ENCODE measurements at regions not wholly inside any gene's neighbourhood (a gene's known extent, or its start where the extent isn't known, plus 50 kb on each side); places are given as distances from the start of the nearest gene placed in this dataset.

DNA sequence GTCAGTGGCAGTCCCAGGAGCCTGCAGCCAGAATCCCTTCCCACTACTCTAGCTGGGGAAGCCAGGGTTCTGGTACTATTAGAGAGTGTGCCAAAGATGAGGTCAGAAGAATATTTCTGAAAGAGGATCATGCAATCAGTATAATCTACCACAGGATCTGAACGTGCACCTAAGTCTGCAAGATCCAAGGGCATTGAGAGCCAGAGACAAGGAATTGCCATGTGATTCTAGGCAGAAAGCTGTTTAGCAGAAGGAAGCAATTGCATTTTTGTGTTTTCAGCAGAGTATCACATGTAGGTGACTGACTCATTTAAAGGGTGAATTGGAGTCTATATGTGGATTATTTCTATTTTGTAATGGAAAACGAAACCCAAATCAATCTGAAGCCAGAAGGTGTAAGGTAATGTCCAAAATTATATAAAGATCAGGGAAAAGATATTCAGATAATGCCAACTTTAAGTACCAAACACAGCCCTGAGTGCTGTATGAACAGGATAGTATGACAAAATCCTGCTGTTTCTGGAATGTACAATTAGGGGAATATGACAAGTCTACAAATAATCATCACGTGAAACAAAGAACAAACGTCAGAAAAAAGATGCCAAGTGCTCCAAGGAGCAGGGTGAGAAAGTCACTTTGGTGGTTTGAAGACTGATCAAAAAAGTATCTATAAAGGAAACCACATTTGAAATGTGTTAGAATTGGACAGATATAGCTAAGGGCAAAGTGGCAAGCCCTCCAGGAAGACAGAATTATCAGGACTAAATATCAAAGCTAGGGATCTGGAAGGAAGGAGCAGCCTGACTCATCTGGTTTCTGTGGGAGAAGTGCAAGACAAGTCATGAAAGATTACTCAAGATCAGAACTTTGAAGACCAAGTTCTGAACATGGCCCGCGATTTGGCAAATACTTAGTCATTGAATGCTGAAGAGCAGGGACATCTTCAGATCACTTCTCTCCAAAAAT, 1036.6 kb downstream of the NTRK3 start:
- DNase-seq, result no peak

DNA sequence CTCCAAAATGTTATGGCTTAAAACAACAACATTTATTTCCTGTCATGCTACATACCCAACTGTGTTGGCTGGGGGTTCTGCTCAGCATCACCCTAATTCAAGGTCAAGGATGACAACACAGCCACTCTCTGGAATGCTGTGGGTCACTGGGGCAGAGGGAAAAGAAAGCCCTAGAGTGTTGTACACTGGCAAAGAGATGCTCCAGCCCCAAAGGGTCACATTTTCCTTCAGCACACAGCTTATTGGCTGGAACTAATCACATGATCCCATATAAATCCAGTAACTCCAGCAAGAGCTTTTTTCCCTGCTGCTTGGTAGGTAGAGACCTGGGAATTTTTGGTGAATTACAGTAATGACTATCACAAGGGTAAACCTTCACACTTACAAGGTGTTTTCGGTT, 1041.4 kb downstream of the NTRK3 start:
- no peak for DNase-seq

DNA sequence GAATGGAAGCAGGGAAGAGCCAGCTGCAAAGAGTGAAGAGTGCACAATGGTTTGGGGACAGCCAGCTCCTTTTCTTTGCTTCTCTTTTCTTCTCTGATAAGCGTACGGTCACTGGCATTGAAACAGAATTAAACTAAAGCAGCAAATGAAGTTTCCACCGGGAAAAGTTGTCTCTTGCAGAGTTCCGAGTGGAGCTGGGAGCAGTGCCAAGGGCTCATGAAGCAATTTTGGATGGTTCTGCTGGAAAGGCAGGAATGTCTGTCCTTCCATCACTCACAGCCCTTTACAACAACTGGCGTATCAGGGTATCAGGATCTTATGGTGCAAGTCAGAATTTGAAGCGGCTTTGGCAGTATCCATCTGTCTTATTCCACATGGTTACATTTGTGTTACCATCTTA, 1042.9 kb downstream of the NTRK3 start:
- DNase-seq, result no peak

DNA sequence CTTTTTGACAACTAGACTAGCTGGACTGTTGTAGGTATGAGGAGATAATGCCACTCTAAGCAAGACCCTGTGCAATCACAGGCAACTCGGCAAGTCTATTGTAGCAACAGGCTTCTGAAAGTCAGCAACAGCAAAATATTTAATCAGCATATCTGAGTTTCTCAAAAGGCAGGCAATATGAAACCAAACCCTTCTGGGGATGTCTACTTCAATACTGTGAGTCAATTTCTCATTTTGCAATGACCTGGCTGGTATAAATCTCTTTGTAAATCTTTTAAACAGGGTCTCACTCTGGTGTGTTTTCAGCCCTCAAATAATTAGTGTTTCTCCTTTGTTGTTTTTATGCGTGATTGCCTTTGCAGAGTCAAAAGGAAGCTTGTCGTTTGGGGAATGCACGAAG, 1044.5 kb downstream of the NTRK3 start:
- DNase-seq, result no peak

DNA sequence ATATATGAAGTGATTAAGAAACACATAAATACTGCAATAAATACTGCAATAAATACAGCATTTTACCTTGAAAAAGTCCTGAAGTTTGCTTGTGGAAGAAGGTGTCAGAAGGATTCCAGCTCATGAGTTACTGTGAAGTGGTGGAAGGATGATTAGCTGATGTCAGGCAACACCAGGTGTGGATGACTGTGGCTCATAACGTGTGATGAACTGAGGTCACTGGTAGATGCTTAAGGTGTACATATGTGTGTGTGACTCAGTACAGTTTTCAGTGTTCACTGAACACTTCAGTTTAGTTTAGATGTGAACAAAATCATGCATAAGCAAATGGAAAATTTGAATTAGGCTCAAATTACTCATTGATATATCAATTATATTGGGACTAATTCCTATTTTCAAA, 1045.0 kb downstream of the NTRK3 start:
- DNase-seq, result no peak

DNA sequence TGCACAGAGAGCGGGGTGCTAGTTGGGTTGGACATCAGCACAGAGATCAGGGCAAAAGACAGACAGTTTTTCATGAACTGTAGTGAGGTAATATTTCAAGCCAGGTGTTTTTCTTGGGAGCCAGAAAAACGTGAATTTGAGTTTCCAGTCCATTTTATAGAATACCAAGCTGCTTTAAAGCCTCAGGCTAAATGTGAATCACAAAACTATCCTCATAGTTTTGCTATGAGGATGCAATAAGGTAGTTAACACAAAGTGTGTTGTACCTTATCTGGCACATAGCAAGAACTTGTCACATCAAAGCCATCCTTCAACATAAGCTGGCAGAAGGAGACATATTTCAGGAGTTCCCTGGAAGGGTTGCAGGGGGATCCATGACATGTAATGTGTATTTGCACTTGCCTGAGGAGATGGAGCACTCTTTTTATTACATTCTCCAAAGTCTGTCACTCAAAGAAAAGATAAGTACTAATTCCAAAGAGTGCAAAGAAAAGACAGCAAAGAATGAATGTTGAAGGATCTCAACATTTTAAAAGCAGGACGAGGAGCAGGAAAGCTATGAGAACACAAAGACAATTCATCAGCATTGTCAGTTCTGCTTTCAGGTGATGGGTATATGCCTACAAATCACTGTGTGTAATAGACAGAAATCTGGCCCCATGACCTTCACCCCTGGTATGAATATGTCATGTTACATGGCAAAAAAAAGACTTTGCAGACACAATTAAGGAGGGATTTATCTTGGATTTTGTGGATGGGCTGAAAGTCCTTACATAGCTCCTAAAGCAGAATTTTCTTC, 1046.4 kb downstream of the NTRK3 start:
- no peak for DNase-seq

DNA sequence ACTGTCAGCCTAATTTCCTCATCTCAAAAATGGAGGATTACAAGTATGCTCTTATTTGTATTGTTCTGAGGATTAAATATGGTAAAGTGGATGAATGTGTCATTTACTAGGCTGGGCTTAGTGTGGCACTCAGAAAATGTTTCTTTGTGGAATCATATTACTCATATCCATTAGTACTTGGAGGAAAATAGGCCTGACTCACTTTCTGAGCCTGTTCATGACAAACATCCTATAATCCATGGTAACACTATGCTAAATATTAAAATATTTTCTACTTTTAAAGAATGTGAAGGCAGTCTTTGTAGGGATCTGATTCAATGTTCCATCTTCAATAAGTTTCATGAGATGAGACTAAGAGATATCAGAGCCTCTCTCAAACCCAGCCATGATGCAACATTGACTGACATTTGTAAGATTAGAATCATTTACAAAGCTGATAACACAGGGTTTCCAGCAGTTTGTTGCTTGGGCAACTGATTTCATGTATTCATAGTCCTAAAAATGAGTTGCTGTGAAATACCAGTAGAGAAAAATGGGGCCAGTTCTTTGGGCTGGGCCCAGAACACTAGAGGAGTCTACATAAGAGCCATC, 1048.5 kb downstream of the NTRK3 start:
- no peak for DNase-seq

DNA sequence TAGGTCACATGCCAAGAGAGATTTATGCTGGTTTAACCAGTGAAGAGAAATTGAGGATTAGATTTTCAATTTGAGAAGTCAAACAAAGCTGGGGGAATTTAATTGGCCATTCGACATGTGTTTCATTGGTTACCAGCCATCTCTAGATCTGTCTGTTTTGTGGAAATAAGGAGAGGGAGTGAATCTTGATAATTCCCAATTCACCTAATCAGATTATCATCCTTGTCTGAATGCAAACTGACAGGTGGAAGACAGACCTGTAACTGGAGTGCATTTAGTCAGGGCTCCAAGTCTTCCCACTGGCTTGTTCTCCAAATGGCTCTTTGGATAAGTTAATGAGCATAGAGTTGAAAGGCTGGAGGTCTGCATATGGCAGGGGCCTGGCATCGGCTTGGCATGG, 1049.3 kb downstream of the NTRK3 start:
- no peak for DNase-seq

DNA sequence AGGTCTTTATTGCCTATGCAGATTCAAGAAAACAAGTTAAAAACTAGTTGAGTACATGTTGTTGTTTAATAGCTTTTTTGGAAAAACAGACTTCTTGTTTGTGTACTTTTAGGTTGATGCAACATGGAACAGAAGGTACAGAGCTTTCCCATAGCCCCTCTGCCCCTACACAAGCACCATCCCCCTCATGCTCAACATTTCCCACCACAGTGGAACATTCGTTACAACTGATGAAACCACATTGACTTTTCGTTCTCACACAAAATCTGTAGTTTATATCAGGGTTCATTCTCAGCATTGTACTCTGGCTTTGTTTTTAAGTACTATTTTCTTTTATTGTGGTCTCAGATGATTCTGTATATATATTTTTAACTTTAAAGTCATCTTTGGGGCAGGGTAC, 1054.6 kb downstream of the NTRK3 start:
- DNase-seq, result no peak

DNA sequence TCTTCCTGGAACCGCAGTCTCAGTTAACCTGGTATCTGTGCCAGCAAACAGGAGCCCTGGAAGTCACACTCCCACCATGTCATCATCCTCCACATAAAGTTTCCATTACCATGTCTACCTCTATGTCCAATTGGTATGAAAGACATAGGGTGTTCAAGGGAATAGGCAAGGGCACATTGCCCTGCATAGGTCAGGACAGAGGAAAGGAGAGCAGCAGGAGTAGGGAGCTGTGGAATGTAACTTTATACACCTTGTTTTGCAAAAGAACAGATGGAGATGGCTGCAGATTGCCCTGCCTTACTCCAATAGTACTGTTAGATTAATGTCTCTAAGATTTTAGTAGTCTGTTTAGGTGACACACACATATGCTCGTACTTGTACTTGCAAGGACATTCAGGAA, 1056.4 kb downstream of the NTRK3 start:
- DNase-seq, result no peak

DNA sequence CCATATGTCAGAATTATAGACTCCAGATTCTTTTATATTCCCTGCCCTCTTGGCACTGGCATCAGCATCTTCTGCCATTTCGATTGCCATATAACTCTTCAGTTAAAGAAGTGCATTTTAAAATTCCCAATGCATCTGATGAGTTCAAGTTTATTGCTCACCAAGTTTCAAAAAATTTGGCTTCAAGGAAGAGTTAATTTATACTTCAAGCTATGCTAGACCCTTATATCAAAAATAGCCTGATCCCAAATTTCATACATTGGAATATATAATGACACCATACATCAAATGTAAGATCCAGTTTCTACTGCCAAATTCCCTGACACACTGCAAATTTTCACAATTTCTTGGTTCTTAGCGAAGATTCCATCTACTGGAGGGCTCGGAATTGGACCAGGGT, 1058.6 kb downstream of the NTRK3 start:
- DNase-seq, result no peak

DNA sequence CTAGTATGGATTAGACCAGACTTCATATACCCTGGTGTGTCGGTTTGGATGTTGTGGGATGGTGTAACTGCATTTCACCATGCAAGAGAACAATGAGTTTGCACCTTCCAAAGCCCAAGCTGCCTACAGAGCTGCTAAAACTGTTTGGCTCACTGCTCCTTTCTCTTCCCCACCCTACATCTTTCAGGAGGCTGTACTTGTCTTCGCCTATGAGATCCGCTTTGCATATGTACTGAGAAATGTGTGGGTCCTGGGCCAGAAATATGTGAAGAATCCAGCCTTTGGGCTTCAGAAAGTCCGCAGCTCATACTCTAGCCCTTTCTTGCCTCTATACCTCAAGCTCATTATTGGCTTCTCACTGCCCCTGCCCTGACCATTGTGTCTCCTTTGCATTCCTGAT, 1060.0 kb downstream of the NTRK3 start:
- DNase-seq, result no peak

DNA sequence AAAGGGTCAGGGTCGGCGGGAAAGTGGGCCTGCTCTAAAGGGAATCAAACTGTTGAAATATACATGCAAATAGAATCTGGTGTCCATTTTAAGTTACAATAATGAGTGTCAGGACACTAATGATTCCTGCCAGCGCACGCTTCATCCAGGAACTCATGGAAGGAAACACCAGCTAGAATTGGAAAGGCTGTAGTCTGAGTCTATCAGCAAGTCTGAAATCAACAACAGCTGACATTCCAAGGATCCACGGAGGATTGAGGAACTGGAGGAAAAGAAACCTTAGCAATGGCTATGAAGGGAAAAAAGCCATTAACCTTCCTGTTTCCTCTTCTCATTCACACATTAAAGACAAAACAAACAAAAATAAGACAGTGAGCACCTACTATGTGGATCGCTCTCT, 1063.1 kb downstream of the NTRK3 start:
- no peak for DNase-seq

DNA sequence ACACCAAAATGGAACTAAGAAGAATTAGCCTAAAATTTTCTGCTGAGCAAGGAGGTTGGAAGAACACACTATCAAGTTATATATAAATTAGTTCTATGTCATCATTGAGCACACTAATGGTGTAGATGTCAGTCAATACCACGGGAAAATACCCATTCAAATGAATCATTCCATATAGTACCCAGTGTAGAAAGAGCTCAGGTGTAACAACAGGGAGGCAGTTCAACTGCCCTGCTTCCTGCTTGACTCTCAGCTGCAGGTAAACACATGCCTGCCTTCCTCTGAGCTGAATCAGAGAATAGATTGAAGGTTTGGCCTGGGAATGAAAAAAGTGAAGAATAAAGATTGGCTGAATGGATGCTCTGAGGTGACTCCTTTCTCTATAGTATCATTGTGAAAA, 1088.0 kb downstream of the AGBL1 start:
- DNase-seq, result no peak

DNA sequence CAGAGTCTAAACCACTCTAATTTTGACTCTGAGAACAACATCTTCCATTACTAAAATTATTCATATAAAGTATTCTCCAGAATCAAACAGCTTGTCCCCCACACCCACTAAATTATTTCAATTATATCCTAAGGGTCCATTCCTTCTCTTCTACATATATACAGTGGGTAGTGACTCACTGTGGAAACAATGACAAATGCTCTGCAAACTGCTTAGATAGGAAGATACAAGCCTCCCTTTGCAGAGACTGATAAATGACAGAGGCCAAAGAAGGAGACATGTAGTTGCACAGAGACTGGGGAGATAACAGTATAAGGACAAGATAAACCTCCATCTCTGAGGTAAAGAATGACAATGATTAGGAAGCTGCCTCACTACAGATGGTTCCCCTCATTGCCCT, 1087.4 kb downstream of the AGBL1 start:
- DNase-seq, result no peak

DNA sequence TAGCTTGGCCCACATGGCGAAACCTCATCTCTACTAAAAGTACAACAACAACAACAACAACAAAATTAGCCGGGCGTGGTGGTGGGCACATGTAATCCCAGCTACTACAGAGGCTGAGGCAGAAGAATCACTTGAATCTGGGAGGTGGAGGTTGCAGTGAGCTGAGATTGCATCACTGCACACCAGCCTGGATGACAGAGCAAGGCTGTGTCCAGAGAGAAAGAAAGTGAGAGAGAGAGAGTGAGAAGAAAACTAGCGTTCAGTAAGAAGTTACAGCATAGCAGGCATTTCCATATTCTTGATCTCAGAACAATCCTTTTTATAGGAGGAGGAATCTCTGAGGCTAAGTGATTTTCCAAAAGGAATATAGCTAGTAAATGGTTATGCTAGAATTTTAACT, 1076.1 kb downstream of the AGBL1 start:
- no peak for DNase-seq

DNA sequence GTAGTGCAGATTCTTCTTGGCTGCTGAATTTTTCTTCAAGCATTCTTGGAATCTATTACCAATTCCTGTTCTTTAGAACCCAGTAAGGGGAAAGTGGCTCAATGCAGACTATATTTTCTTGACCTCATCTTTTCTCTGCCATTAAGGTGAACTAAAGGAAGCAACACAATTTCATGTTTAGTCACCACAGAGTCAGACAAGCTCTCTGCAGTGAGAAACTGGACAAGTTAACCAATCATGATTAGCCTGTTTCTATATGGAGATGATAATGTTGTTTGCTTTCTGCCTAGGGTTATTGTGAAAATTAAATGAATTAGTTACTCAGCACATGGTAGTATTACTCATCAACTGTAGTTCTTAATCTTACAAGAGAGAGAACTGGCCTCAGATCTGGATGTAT, 1075.1 kb downstream of the AGBL1 start:
- DNase-seq, result no peak

DNA sequence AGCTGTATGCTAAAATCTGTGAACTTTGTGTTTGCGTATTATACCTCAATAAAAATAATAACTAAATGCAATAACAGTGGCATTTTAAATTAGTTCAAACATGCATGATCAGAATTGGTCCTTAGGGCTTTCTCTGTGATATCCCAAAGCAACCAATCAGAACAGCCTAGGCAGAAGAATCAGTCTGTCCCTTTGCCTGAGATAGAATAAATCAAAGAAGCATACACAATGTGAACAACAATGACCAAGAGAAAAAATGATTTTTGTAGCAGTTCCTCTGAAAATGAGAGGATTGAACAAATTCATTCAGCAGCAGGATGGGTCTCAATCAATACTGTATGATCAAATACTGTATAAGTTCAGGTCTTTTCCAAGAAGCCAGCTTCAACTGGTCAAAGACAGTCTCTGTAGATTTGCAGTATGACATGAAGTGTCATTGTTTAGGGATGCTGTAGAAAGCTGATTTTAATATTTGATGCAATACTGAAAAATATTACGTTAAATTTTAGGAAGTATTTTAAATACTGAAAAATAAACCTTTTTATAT, 1071.6 kb downstream of the AGBL1 start:
- DNase-seq, result no peak

DNA sequence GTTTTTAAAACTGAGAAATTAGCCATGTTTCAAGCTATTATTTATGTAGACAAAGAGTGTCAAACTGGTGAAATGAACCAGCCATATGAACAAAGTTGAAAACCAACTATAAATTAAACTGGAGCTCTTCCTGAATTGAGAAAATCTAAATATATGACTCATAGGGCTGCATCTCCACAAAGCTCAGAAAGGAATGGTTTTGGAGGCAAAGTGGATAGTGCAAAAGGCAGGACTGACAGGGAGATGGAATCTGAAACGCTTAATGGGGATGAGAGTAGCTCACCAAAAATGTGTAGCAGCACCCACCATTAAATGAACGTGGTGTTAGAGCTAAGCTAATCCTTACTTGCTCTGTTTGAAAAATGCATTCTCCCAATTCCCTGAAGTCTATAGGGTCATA, 1066.0 kb downstream of the AGBL1 start:
- no peak for DNase-seq

DNA sequence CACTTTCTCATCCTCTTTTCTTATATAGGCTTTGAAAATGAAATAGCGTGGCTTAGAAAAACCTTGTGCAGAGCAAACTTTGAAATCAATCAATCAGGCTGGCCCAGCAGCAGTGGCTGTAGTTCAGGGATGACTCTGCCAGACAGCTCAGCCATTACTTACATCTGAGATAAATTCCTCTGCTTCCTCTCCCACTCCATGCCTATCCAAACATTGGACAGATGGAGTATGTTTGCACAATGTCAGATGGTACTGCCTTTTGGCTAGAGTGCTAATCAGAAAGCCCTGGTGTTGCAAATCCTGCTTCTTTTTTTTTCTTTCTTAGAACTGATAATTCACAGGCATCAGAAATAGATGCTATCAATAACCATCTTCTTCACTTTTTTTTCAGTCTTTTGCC, 1065.1 kb downstream of the AGBL1 start:
- DNase-seq, result no peak

DNA sequence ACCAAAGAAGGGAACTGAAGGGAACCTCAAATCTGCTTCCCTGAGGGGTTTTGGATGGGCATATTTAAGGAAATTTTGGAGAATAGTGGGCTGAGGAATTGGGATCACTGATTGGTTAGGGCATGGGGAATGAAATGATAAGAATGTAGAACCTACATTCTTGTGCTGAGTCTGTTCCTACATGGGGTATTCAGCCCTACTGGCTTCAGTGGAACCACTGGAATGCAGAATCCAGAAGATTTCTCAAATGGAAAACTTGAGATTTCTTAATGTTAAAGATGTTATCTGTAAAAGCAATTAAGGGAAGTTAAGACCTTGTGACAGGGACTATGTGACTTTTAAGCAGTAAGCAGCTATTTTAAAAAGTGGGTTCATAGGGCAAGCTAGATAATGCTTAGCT, 1062.4 kb downstream of the AGBL1 start:
- DNase-seq, result no peak

DNA sequence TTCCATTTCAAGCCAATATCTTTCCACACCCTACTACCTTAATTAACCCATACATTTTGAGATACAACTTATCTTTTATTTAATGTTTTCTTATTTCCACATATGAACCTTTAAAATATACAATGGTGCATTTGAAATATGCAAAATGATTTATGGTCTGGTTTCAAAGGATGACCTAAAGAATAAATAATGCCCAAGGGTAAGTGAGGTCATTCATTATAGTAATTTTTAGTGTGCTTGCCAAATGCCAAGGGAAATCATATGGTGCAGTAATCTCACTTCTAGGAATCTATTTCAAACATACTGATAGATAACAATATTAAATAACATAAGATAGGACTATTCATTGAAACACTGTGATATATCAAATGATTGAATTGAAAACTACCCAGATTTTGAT, 1055.4 kb downstream of the AGBL1 start:
- DNase-seq, result no peak

DNA sequence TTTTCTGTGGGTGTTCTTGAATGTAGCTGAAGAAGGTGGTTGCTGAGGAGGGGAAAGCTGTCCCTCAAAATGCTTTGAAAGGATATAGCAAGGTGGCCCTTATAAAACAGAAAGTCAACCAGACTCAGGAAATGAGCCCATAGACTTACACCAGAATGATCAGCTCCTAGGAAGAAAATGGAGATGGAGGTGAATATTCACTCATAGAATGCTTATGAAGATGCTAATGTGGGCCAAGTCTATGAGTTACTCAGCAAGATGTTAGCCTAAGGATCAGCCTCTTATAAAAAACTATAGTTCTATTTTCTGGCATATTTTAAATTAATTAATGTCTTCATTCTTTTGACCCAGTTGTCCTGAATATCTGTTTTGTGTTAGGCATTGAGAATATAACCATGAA, 1054.0 kb downstream of the AGBL1 start:
- DNase-seq, result no peak

DNA sequence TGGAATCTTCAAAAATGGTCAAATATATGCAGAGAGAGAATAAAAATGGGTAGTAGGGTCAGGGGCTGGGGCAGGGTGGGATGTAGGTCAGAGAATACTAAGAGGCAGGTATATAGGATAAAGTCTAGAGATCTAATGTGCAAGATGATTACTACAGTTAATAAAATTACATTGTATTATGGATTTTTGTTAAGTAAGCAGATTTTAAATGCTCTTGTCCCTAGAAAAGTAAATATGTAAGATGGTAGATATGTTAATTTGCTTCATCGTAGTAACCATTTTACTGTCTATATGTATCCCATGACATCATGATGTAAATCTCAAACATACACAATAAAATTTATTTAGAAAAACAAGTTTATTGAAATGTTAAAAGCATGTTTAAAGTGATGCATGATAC, 1051.4 kb downstream of the AGBL1 start:
- no peak for DNase-seq
